Mesendoderm (in vitro differentiated cells): ENCODE measurements at regions not wholly inside any gene's neighbourhood (a gene's known extent, or its start where the extent isn't known, plus 50 kb on each side); places are given as distances from the start of the nearest gene placed in this dataset.

Source experiments
- DNase-seq: peaks from one replicate; pipeline ENCODE4 v3.0.0; 2013
- H2AK5ac ChIP-seq: 2 replicates; pipeline ENCODE4 v1.6.1; 2013; ENCODE audit warnings: low read length, inconsistent platforms
- H2BK120ac ChIP-seq: 2 replicates; pipeline ENCODE4 v1.6.1; 2013; ENCODE audit warnings: low read depth, mild to moderate bottlenecking, low read length, moderate library complexity, mixed read lengths
- H2BK15ac ChIP-seq: replicated peaks from 2 replicates; pipeline ENCODE4 v1.6.1; 2013; ENCODE audit warnings: low read depth, mild to moderate bottlenecking, moderate library complexity
- H2BK5ac ChIP-seq: 2 replicates; pipeline ENCODE4 v1.6.1; 2013; ENCODE audit warnings: low read length, inconsistent platforms
- H3K18ac ChIP-seq: 2 replicates; pipeline ENCODE4 v1.6.1; 2013; ENCODE audit warnings: mild to moderate bottlenecking, low read length, mixed read lengths
- H3K23ac ChIP-seq: one replicate; pipeline ENCODE4 v1.6.1; 2013; ENCODE audit warnings: low read length
- H3K27ac ChIP-seq: 2 replicates; pipeline ENCODE4 v1.5.1; 2013; ENCODE audit warnings: low read depth, mild to moderate bottlenecking, inconsistent platforms, low read length, moderate library complexity
- H3K27me3 ChIP-seq: 2 replicates; pipeline ENCODE4 v1.6.1; 2013; ENCODE audit warnings: low read length, control low read depth, mild to moderate bottlenecking, inconsistent platforms; ENCODE audit not compliant: insufficient read depth, poor library complexity
- H3K36me3 ChIP-seq: 2 replicates; pipeline ENCODE4 v1.6.1; 2013; ENCODE audit warnings: low read length, inconsistent platforms; ENCODE audit not compliant: control insufficient read depth, insufficient read depth
- H3K4ac ChIP-seq: one replicate; pipeline ENCODE4 v1.6.1; 2013; ENCODE audit warnings: low read depth, mild to moderate bottlenecking, low read length, moderate library complexity
- H3K4me1 ChIP-seq: 2 replicates; pipeline ENCODE4 v1.6.1; 2013; ENCODE audit warnings: low read depth, low read length, inconsistent platforms; ENCODE audit not compliant: control insufficient read depth
- H3K4me2 ChIP-seq: 2 replicates; pipeline ENCODE4 v1.6.1; 2013; ENCODE audit warnings: low read length
- H3K4me3 ChIP-seq: 2 replicates; pipeline ENCODE4 v1.5.1; 2013; ENCODE audit warnings: mild to moderate bottlenecking, low read length
- H3K56ac ChIP-seq: one replicate; pipeline ENCODE4 v1.6.1; 2013; ENCODE audit warnings: low read length
- H3K79me1 ChIP-seq: 2 replicates; pipeline ENCODE4 v1.6.1; 2013; ENCODE audit warnings: low read length, inconsistent platforms
- H3K79me2 ChIP-seq: 2 replicates; pipeline ENCODE4 v1.6.1; 2013; ENCODE audit warnings: mild to moderate bottlenecking, low read length; ENCODE audit not compliant: control insufficient read depth, insufficient read depth
- H3K9ac ChIP-seq: 2 replicates; pipeline ENCODE4 v1.6.1; 2013; ENCODE audit warnings: low read length, inconsistent platforms
- H4K5ac ChIP-seq: one replicate; pipeline ENCODE4 v1.6.1; 2013; ENCODE audit warnings: low read length
- H4K8ac ChIP-seq: one replicate; pipeline ENCODE4 v1.6.1; 2013; ENCODE audit warnings: low read depth, mild to moderate bottlenecking, control low read depth, low read length, moderate library complexity
- WGBS: extraction: QIAGEN DNeasy Blood & Tissue Kit; methylation state at CpG from one replicate; pipeline ENCODE4 v1.1.7; 2013; ENCODE audit warnings: low lambda C conversion rate, missing lambda C conversion rate; ENCODE audit not compliant: insufficient coverage; ENCODE audit errors: extremely low coverage; 5-methylcytosine and 5-hydroxymethylcytosine counted together

DNA sequence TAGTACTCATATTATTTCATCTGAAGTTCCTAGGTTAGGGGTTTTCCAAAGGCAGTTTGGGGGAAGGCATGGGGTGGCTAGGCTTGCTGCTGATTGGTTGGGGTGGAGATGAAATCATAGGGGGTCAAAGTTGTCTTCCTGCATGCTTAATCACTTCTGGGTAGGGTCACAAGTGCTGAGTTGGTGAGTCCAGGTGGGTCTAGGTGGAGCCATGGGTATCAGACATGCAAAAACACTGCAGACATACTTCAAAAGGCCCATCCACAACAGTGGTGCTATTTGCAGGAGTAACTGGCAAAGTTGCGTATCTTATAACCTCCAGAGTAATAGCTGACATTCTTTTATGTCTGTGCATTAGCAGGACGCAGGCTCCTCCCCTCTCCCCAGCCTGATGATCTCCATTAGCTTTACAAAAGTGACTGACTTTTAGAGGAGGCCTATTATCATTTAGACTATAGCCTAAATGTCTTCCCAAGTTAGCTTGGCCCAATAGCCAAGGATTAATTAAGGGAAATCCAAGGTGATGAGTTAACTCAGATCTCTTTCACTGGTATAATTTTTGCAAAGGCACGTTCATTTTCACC is 374.4 kb upstream of the PRMT6 start:
- H3K27ac ChIP-seq = no peak overlapping the region
- no CpG with 5 or more reads among the region's 3 CpGs for WGBS

GRCh38 chr1:106688446-106688845 is 368.0 kb upstream of the PRMT6 start:
- no peak overlapping the region for H4K8ac ChIP-seq
- no peak overlapping the region for H2BK5ac ChIP-seq
- no peaks in the 10 kb centered on the region for H3K79me2 ChIP-seq
- no peak overlapping the region for H2BK15ac ChIP-seq
- no peaks in the 10 kb centered on the region for H3K27me3 ChIP-seq
- H3K27ac ChIP-seq = no peak overlapping the region
- H3K4me1 ChIP-seq = no peaks in the 10 kb centered on the region
- no peak overlapping the region for H2AK5ac ChIP-seq
- H3K18ac ChIP-seq = no peak overlapping the region
- H3K79me1 ChIP-seq = no peaks in the 10 kb centered on the region
- no peaks in the 10 kb centered on the region for H3K36me3 ChIP-seq
- H2BK120ac ChIP-seq = no peak overlapping the region
- no peak overlapping the region for H4K5ac ChIP-seq
- no peak overlapping the region for H3K9ac ChIP-seq
- no peak overlapping the region for H3K4ac ChIP-seq
- WGBS = no CpG with 5 or more reads among the region's 3 CpGs
- no peak overlapping the region for H3K4me3 ChIP-seq
- H3K56ac ChIP-seq = no peak overlapping the region
- DNase-seq = no peak
- H3K23ac ChIP-seq = no peak overlapping the region
- no peak overlapping the region for H3K4me2 ChIP-seq

More for the DNA sequence above, 374.4 kb upstream of the PRMT6 start:
- Histone ChIP-seq H2AK5ac (no peak overlapping the region), H2BK15ac (no peak overlapping the region), H3K79me2 (no peaks in the 10 kb centered on the region), H3K4me1 (no peaks in the 10 kb centered on the region), H3K9ac (no peak overlapping the region), H2BK5ac (no peak overlapping the region), H3K36me3 (no peaks in the 10 kb centered on the region), H3K23ac (no peak overlapping the region), H3K4me3 (no peak overlapping the region), H2BK120ac (no peak overlapping the region), H4K5ac (no peak overlapping the region), H3K27me3 (no peaks in the 10 kb centered on the region), H4K8ac (no peak overlapping the region), H3K4ac (no peak overlapping the region), H3K56ac (no peak overlapping the region), H3K4me2 (no peak overlapping the region), H3K79me1 (no peaks in the 10 kb centered on the region), H3K18ac (no peak overlapping the region)
- no peak for DNase-seq

- Histone ChIP-seq H4K5ac (no peak overlapping the region), H3K4me2 (no peak overlapping the region), H3K9ac (no peak overlapping the region), H3K18ac (no peak overlapping the region), H3K27me3 (no peaks in the 10 kb centered on the region), H3K79me1 (no peaks in the 10 kb centered on the region), H2BK15ac (no peak overlapping the region), H3K4me3 (no peak overlapping the region), H3K36me3 (no peaks in the 10 kb centered on the region), H2AK5ac (no peak overlapping the region), H3K79me2 (no peaks in the 10 kb centered on the region), H3K23ac (no peak overlapping the region), H3K27ac (no peak overlapping the region), H2BK120ac (no peak overlapping the region), H3K56ac (no peak overlapping the region), H3K4ac (no peak overlapping the region), H2BK5ac (no peak overlapping the region), H4K8ac (no peak overlapping the region), H3K4me1 (no peaks in the 10 kb centered on the region)
- DNase-seq = no peak
These were observed 357.8 kb upstream of the PRMT6 start for GRCh38 chr1:106698660-106699059.

GRCh38 chr1:106699433-106699832 is 357.0 kb upstream of the PRMT6 start:
- Histone ChIP-seq H2BK15ac (no peak overlapping the region), H3K79me2 (no peaks in the 10 kb centered on the region), H4K8ac (no peak overlapping the region), H3K79me1 (no peaks in the 10 kb centered on the region), H2BK5ac (no peak overlapping the region), H2AK5ac (no peak overlapping the region), H3K9ac (no peak overlapping the region), H3K4me2 (no peak overlapping the region), H4K5ac (no peak overlapping the region), H3K4me3 (no peak overlapping the region), H3K27me3 (no peaks in the 10 kb centered on the region), H3K18ac (no peak overlapping the region), H3K23ac (no peak overlapping the region), H3K27ac (no peak overlapping the region), H3K4ac (no peak overlapping the region), H3K36me3 (no peaks in the 10 kb centered on the region), H3K4me1 (no peaks in the 10 kb centered on the region), H2BK120ac (no peak overlapping the region), H3K56ac (no peak overlapping the region)
- DNase-seq = no peak

- no peak overlapping the region for H3K56ac ChIP-seq
- H3K27ac ChIP-seq = no peak overlapping the region
- no peaks in the 10 kb centered on the region for H3K36me3 ChIP-seq
- H4K8ac ChIP-seq = no peak overlapping the region
- H3K27me3 ChIP-seq = no peaks in the 10 kb centered on the region
- no peak overlapping the region for H3K4me3 ChIP-seq
- no peak overlapping the region for H2BK15ac ChIP-seq
- H3K4me2 ChIP-seq = no peak overlapping the region
- no peak overlapping the region for H2BK120ac ChIP-seq
- no peaks in the 10 kb centered on the region for H3K79me1 ChIP-seq
- H2AK5ac ChIP-seq = no peak overlapping the region
- H3K23ac ChIP-seq = no peak overlapping the region
- H3K4me1 ChIP-seq = no peaks in the 10 kb centered on the region
- H3K4ac ChIP-seq = no peak overlapping the region
- no peak for DNase-seq
- no peak overlapping the region for H2BK5ac ChIP-seq
- H3K79me2 ChIP-seq = no peaks in the 10 kb centered on the region
- no peak overlapping the region for H4K5ac ChIP-seq
- no peak overlapping the region for H3K18ac ChIP-seq
- H3K9ac ChIP-seq = no peak overlapping the region
These were observed 356.3 kb upstream of the PRMT6 start for GRCh38 chr1:106700211-106700610.

DNA sequence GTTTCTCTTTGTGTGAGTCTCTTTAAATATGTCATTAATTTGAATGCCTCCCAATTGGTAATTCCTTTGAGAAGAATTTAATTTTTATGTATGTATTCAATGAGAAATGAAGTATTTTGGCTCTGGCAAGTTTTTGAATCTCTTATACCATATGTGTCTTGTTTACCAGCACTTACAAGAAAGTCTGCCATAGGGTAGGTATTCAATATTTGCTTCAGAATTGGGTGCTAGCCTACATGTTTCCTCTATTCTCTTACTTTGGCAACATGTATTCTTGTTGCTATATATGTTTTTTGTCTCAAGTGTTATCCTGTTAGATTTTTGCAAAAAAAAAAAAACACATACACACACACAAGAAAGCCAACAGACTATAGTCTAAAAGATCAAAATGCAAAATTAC is 350.5 kb upstream of the PRMT6 start:
- H3K4ac ChIP-seq = no peak overlapping the region
- no peaks in the 10 kb centered on the region for H3K36me3 ChIP-seq
- no peaks in the 10 kb centered on the region for H3K27me3 ChIP-seq
- H3K4me2 ChIP-seq = no peak overlapping the region
- no peak overlapping the region for H3K23ac ChIP-seq
- H2AK5ac ChIP-seq = no peak overlapping the region
- H4K5ac ChIP-seq = no peak overlapping the region
- no peak overlapping the region for H3K27ac ChIP-seq
- H3K56ac ChIP-seq = no peak overlapping the region
- no peaks in the 10 kb centered on the region for H3K79me2 ChIP-seq
- H2BK15ac ChIP-seq = no peak overlapping the region
- no peaks in the 10 kb centered on the region for H3K79me1 ChIP-seq
- no peak overlapping the region for H2BK5ac ChIP-seq
- H3K4me3 ChIP-seq = no peak overlapping the region
- no peak overlapping the region for H2BK120ac ChIP-seq
- no peak overlapping the region for H3K18ac ChIP-seq
- H4K8ac ChIP-seq = no peak overlapping the region
- no peaks in the 10 kb centered on the region for H3K4me1 ChIP-seq
- H3K9ac ChIP-seq = no peak overlapping the region
- no peak for DNase-seq
